ENCODE measurements at regions not wholly inside any gene's neighbourhood (a gene's known extent, or its start where the extent isn't known, plus 50 kb on each side); places are given as distances from the start of the nearest gene placed in this dataset.

- no peak for TF ChIP-seq CTCF (IDR thresholded peaks at IDR 0.05)
- Histone ChIP-seq H3K4me3 (no peak overlapping the region), H3K27ac (no peak overlapping the region)
- no peak for DNase-seq (ENCODE audit: low spot score)
Observed at GRCh38 chr20:40284611-40285010, 404.4 kb downstream of the MAFB start.

DNA sequence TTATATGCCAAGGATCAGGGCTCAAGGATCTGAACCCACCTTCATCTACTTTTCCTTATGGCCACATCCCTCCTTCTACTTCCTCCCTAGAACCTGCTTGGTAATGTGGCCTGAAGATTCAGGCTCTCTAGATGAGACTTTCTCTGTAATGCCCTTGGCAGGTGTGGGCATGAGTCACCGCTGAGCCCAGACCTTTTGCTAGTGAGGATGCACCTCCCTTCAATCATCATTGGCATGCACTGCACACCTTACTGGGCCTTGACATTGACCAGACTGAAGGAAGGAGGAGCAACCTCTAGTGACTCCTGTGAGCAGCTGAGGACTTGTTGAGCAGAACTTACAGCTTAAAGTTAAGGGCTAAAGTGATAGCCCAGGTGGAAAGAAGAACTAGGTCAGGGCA is 405.3 kb downstream of the MAFB start:
- DNase-seq (ENCODE audit: low spot score) = no peak
- no peak for TF ChIP-seq CTCF (IDR thresholded peaks at IDR 0.05)
- Histone ChIP-seq H3K27ac (no peak overlapping the region), H3K4me3 (no peak overlapping the region)

- DNase-seq (ENCODE audit: low spot score) = no peak
- Histone ChIP-seq H3K27ac (no peak overlapping the region), H3K4me3 (no peak overlapping the region)
- no peak for TF ChIP-seq CTCF (IDR thresholded peaks at IDR 0.05)
Observed at GRCh38 chr20:40282941-40283340, 406.1 kb downstream of the MAFB start.

GRCh38 chr20:40282541-40282940 is 406.5 kb downstream of the MAFB start:
- no peak for TF ChIP-seq CTCF (IDR thresholded peaks at IDR 0.05)
- Histone ChIP-seq H3K4me3 (no peak overlapping the region), H3K27ac (no peak overlapping the region)
- no peak for DNase-seq (ENCODE audit: low spot score)

DNA sequence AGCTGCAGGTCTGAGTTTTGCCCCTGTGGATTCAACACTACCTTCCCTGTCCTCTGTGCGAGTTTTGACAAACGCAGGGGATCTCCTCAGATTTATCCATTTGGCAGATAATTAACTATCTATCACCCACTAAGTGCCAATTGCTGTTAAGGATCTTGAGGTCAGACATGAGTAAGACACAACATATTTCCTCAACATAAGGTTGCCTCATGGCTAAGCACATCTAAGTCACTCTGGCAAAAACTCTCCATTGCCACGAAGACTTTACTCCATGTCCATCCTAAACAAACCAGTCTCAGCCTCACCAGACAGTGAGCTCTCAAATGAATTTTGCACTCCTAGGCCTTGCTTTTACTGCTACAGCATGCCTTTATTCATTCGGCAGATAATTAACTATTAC is 408.4 kb downstream of the MAFB start:
- Histone ChIP-seq H3K4me3 (no peak overlapping the region), H3K27ac (no peak overlapping the region)
- DNase-seq (ENCODE audit: low spot score) = no peak
- no peak for TF ChIP-seq CTCF (IDR thresholded peaks at IDR 0.05)

- Histone ChIP-seq H3K27ac (no peak overlapping the region), H3K4me3 (no peak overlapping the region)
- no peak for TF ChIP-seq CTCF (IDR thresholded peaks at IDR 0.05)
- no peak for DNase-seq (ENCODE audit: low spot score)
Observed at GRCh38 chr20:40279390-40279789, 409.6 kb downstream of the MAFB start.

DNA sequence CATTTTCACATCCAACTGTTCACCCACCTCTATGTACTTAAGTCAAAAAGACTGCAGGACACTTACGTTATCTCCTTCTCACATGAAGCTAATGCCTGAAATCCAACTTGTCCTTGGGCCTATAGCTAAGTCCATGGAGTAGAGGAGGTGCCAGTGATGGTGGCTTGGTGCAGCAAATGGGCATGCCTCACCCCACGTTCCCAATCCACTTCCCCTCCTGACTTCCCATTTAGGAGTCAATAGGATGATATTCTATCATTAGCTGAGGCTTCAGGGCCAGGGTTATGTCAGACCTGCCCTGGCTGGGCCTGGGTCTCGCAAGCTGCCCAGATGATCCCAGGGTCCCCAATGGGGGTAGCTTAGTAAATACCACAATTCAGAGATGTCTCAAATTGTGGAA is 410.4 kb downstream of the MAFB start:
- DNase-seq (ENCODE audit: low spot score) = no peak
- no peak for TF ChIP-seq CTCF (IDR thresholded peaks at IDR 0.05)
- Histone ChIP-seq H3K4me3 (no peak overlapping the region), H3K27ac (peak overlapping the region in 1 of 2 donors; percentile 73)

Data from coronary artery (tissue), 2 donors.